ENCODE measurements at regions not wholly inside any gene's neighbourhood (a gene's known extent, or its start where the extent isn't known, plus 50 kb on each side); places are given as distances from the start of the nearest gene placed in this dataset.
A peak's percentile ranks its signal among the peaks of the same experiment; 100 is the strongest.

- TF ChIP-seq, protein P1, sequence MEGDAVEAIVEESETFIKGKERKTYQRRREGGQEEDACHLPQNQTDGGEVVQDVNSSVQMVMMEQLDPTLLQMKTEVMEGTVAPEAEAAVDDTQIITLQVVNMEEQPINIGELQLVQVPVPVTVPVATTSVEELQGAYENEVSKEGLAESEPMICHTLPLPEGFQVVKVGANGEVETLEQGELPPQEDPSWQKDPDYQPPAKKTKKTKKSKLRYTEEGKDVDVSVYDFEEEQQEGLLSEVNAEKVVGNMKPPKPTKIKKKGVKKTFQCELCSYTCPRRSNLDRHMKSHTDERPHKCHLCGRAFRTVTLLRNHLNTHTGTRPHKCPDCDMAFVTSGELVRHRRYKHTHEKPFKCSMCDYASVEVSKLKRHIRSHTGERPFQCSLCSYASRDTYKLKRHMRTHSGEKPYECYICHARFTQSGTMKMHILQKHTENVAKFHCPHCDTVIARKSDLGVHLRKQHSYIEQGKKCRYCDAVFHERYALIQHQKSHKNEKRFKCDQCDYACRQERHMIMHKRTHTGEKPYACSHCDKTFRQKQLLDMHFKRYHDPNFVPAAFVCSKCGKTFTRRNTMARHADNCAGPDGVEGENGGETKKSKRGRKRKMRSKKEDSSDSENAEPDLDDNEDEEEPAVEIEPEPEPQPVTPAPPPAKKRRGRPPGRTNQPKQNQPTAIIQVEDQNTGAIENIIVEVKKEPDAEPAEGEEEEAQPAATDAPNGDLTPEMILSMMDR (IDR thresholded peaks at IDR 0.05; ENCODE audit: insufficient read depth, low read length, severe bottlenecking): no peak
- FAIRE-seq (no peak), DNase-seq (ENCODE audit: low read depth) (no peak)
- no peaks in the 10 kb centered on the region for H3K27me3 ChIP-seq (ENCODE audit: control insufficient read depth, insufficient read depth, low read length)
- H3K36me3 ChIP-seq (ENCODE audit: control insufficient read depth, insufficient read depth, low read length): no peaks in the 10 kb centered on the region
- H3K4me3 ChIP-seq (ENCODE audit: low read depth, low read length): no peak overlapping the region
Measured at GRCh38 chrX:39725114-39725513, 372.6 kb downstream of the BCOR start.

DNA sequence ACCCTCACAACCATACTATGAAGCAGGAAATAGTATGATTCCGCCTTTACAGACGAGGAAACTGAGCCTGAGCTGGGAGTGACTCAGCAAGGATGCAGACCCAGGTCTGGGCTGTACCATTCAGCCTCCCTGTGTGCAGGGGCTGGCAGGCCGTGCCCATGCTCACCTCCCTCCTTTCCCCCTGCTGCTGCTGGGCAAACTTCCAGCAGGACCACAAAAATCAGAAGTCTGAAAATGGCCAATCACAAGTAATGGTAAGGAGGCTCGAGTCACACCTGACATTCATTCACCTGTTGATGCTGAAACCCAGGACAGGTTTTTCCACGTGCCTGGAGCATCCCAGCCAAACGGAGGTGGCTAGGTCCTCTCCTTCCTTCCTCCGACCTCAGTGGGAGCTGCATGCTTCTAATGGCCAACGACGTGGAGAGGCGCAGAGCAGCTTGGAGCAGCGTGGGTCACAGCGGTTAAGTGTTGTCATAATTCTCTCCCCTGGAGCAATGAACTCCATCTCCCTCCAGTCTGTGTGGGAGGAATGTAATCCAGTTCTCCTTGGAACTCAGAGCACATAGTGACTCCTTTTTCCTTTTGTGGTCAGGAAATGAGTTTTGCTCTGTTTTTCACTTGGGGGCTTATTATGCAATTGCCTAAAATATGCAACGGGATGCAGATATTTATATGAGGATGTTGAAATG, 371.7 kb downstream of the BCOR start:
- Histone ChIP-seq H3K27me3 (ENCODE audit: control insufficient read depth, insufficient read depth, low read length) (no peaks in the 10 kb centered on the region), H3K4me3 (ENCODE audit: low read depth, low read length) (no peak overlapping the region), H3K36me3 (ENCODE audit: control insufficient read depth, insufficient read depth, low read length) (no peaks in the 10 kb centered on the region)
- DNase-seq (ENCODE audit: low read depth): peak; percentile 15
- TF ChIP-seq, protein P1 (IDR thresholded peaks at IDR 0.05; ENCODE audit: insufficient read depth, low read length, severe bottlenecking): no peak
- FAIRE-seq: peak; percentile 50

DNA sequence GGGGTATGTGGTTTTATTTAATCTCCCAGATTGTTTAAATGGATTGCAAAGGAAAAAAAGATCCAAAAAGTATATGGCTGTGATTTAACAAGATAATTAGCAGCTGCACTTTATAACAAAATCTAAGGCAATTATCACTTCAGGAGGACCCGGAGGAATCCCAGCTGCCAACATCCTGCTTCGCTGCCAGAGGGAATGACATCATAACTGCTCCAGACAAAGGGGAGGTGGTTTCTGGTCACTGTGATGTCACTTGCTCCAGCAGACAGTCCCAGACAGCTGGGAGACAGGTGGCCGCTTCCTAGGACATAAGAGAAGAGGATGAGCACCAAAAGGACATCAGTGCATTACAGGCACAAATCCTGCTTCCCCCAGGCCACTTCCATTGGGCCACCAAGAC, 371.0 kb downstream of the BCOR start:
- DNase-seq (ENCODE audit: low read depth) (no peak), FAIRE-seq (no peak)
- H3K36me3 ChIP-seq (ENCODE audit: control insufficient read depth, insufficient read depth, low read length): no peaks in the 10 kb centered on the region
- H3K27me3 ChIP-seq (ENCODE audit: control insufficient read depth, insufficient read depth, low read length): no peaks in the 10 kb centered on the region
- H3K4me3 ChIP-seq (ENCODE audit: low read depth, low read length): no peak overlapping the region
- TF ChIP-seq, protein P1 (IDR thresholded peaks at IDR 0.05; ENCODE audit: insufficient read depth, low read length, severe bottlenecking): no peak

- FAIRE-seq (no peak), DNase-seq (ENCODE audit: low read depth) (no peak)
- Histone ChIP-seq H3K27me3 (ENCODE audit: control insufficient read depth, insufficient read depth, low read length) (no peaks in the 10 kb centered on the region), H3K4me3 (ENCODE audit: low read depth, low read length) (no peak overlapping the region), H3K36me3 (ENCODE audit: control insufficient read depth, insufficient read depth, low read length) (no peaks in the 10 kb centered on the region)
- TF ChIP-seq, protein P1 (IDR thresholded peaks at IDR 0.05; ENCODE audit: insufficient read depth, low read length, severe bottlenecking): no peak
Measured at GRCh38 chrX:39728025-39728424, 369.7 kb downstream of the BCOR start.

GRCh38 chrX:39728852-39729598, 368.7 kb downstream of the BCOR start:
- Histone ChIP-seq H3K27me3 (ENCODE audit: control insufficient read depth, insufficient read depth, low read length) (no peaks in the 10 kb centered on the region), H3K4me3 (ENCODE audit: low read depth, low read length) (no peak overlapping the region), H3K36me3 (ENCODE audit: control insufficient read depth, insufficient read depth, low read length) (no peaks in the 10 kb centered on the region)
- FAIRE-seq (no peak), DNase-seq (ENCODE audit: low read depth) (no peak)
- TF ChIP-seq, protein P1 (IDR thresholded peaks at IDR 0.05; ENCODE audit: insufficient read depth, low read length, severe bottlenecking): no peak
